PC-3 (cell line): ENCODE measurements at regions not wholly inside any gene's neighbourhood (a gene's known extent, or its start where the extent isn't known, plus 50 kb on each side); places are given as distances from the start of the nearest gene placed in this dataset.

ENCODE experiments used
- ATAC-seq: fragments of 200-7000 bp; cut with Tn5 transposase; 2 replicates; pipeline ENCODE4 v1.9.1; 2020; ENCODE audit warnings: mild to moderate bottlenecking, moderate library complexity
- BruUV-seq: library from RNA; stranded (reverse); fragments of 400-500 nt; replicated peaks from 2 replicates; lab custom pipeline; 2021; lab: Mats Ljungman, UMichigan
- CTCF ChIA-PET: fragments of 300-600 bp; sonication (Branson Sonifier 250); formaldehyde crosslinking; loops from one replicate; lab custom pipeline; 2022; ENCODE audit warnings: antibody characterized with exemption; lab: Charles Lee
- POLR2A ChIA-PET: fragments of 300-600 bp; sonication (Branson Sonifier 250); formaldehyde crosslinking; loops from one replicate; lab custom pipeline; 2022; ENCODE audit warnings: antibody characterized with exemption; ENCODE audit not compliant: unreplicated experiment; lab: Charles Lee
- DNase-seq: peaks from one replicate; pipeline ENCODE4 v3.0.0-alpha.2; 2015
- H2AFZ ChIP-seq: fragments of 300-600 bp; sonication (generic); 2 replicates; pipeline ENCODE4 v1.6.0; 2016; ENCODE audit warnings: antibody characterized with exemption, low read length
- H3F3A ChIP-seq: fragments of 300-600 bp; sonication (generic); one replicate; pipeline ENCODE4 v1.6.0; 2017; ENCODE audit warnings: antibody characterized with exemption, low read length, control low read depth, mild to moderate bottlenecking; ENCODE audit not compliant: unreplicated experiment
- H3K27ac ChIP-seq: fragments of 300-600 bp; sonication (generic); 2 replicates; pipeline ENCODE4 v1.5.1; 2016; ENCODE audit warnings: mild to moderate bottlenecking, low read length
- H3K27me3 ChIP-seq: fragments of 300-600 bp; sonication (generic); 2 replicates; pipeline ENCODE4 v1.6.1; 2016; ENCODE audit warnings: low read length, mixed read lengths
- H3K36me3 ChIP-seq: fragments of 300-600 bp; sonication (generic); 2 replicates; pipeline ENCODE4 v1.6.1; 2016; ENCODE audit warnings: low read depth, mixed run types, low read length, mixed read lengths
- H3K4me1 ChIP-seq: fragments of 300-600 bp; sonication (generic); 2 replicates; pipeline ENCODE4 v1.5.1; 2016; ENCODE audit warnings: low read length; ENCODE audit not compliant: insufficient read depth
- H3K4me2 ChIP-seq: fragments of 300-600 bp; sonication (generic); 2 replicates; pipeline ENCODE4 v1.6.0; 2016; ENCODE audit warnings: low read length
- H3K4me3 ChIP-seq: fragments of 300-600 bp; sonication (generic); 2 replicates; pipeline ENCODE4 v1.5.1; 2016; ENCODE audit warnings: mild to moderate bottlenecking, low read length, mixed read lengths
- H3K79me2 ChIP-seq: fragments of 300-600 bp; sonication (generic); 2 replicates; pipeline ENCODE4 v1.6.1; 2017; ENCODE audit warnings: low read length, mixed read lengths
- H3K9ac ChIP-seq: fragments of 300-600 bp; sonication (generic); 2 replicates; pipeline ENCODE4 v1.6.0; 2016; ENCODE audit warnings: mild to moderate bottlenecking, low read length
- H3K9me2 ChIP-seq: fragments of 300-600 bp; sonication (generic); replicated peaks from 2 replicates; pipeline ENCODE4 v1.6.1; 2016; ENCODE audit warnings: mixed run types, low read length, mixed read lengths
- H3K9me3 ChIP-seq: fragments of 300-600 bp; sonication (generic); 2 replicates; pipeline ENCODE4 v1.6.1; 2016; ENCODE audit warnings: low read length, mixed read lengths
- H4K20me1 ChIP-seq: fragments of 300-600 bp; sonication (generic); 2 replicates; pipeline ENCODE4 v1.6.1; 2016; ENCODE audit warnings: low read length, mixed read lengths
- CTCF ChIP-seq: fragments of 300-600 bp; sonication (generic); conservative IDR thresholded peaks from 2 replicates; pipeline ENCODE4 v1.5.1; 2017; ENCODE audit warnings: antibody characterized with exemption, low read depth, mild to moderate bottlenecking, low read length
- EZH2 ChIP-seq: fragments of 300-600 bp; sonication (generic); IDR thresholded peaks from one replicate; pipeline ENCODE4 v1.6.1; 2017; ENCODE audit warnings: antibody characterized with exemption, mild to moderate bottlenecking, low read length; ENCODE audit not compliant: unreplicated experiment
- EZH2phosphoT487 ChIP-seq: fragments of 300-600 bp; sonication (generic); IDR thresholded peaks from 2 replicates; pipeline ENCODE4 v1.6.1; 2018; ENCODE audit warnings: mild to moderate bottlenecking, antibody characterized with exemption, low read length, borderline replicate concordance
- intact Hi-C: fragments of 100-400 bp; cut with micrococcal nuclease; formaldehyde crosslinking; loops from 2 replicates; pipeline ENCODE4 v1.9.0; 2023

- no peaks in the 10 kb centered on the region for H3K36me3 ChIP-seq
- no peaks in the 10 kb centered on the region for H3K9me2 ChIP-seq
- no peak overlapping the region for H2AFZ ChIP-seq
- ATAC-seq (no peak), DNase-seq (no peak)
- intact Hi-C loops, result no loop called here
- H4K20me1 ChIP-seq, result no peaks in the 10 kb centered on the region
- POLR2A ChIA-PET, result no interaction called here
- no peak for TF ChIP-seq EZH2phosphoT487
- TF ChIP-seq EZH2, result no peak
- TF ChIP-seq CTCF, result no peak
- no peaks in the 10 kb centered on the region for H3K79me2 ChIP-seq
- no peaks in the 10 kb centered on the region for H3K27me3 ChIP-seq
- BruUV-seq, result no TSS peak
- CTCF ChIA-PET, result no interaction called here
- H3K4me2 ChIP-seq, result no peak overlapping the region
- no peaks in the 10 kb centered on the region for H3K9me3 ChIP-seq
- peaks cover 2% of the 10 kb centered on the region; the same call in 1 of the 2 replicates for H3K4me1 ChIP-seq
- H3K4me3 ChIP-seq, result no peak overlapping the region
- no peaks in the 10 kb centered on the region for H3F3A ChIP-seq
- no peak overlapping the region for H3K9ac ChIP-seq
- no peak overlapping the region for H3K27ac ChIP-seq
Observed at GRCh38 chr18:1246827-1247226, 342.2 kb downstream of the ADCYAP1 start.

- no peaks in the 10 kb centered on the region for H3K27me3 ChIP-seq
Observed at GRCh38 chr18:1252534-1252933, 347.9 kb downstream of the ADCYAP1 start.

GRCh38 chr18:1252936-1253335, 348.3 kb downstream of the ADCYAP1 start:
- TF ChIP-seq EZH2phosphoT487 (no peak), EZH2 (no peak), CTCF (no peak)
- Histone ChIP-seq H4K20me1 (no peaks in the 10 kb centered on the region), H3K9ac (peak overlapping the region; percentile 75), H3K4me2 (peak overlapping the region; percentile 31), H3K9me2 (no peaks in the 10 kb centered on the region), H3K79me2 (no peaks in the 10 kb centered on the region), H3K27me3 (no peaks in the 10 kb centered on the region), H3K9me3 (no peaks in the 10 kb centered on the region), H2AFZ (no peak overlapping the region), H3K36me3 (no peaks in the 10 kb centered on the region), H3K4me1 (peaks cover 24% of the 10 kb centered on the region), H3K27ac (peak overlapping the region; percentile 96), H3K4me3 (no peak overlapping the region), H3F3A (no peaks in the 10 kb centered on the region)
- ATAC-seq (peak; percentile 48), DNase-seq (peak; percentile 49)
- intact Hi-C loops, result no loop called here
- POLR2A ChIA-PET, result no interaction called here
- CTCF ChIA-PET, result no interaction called here
- BruUV-seq, result TSS peak; percentile 32

More at GRCh38 chr18:1252534-1252933, 347.9 kb downstream of the ADCYAP1 start:
- H3K9me2 ChIP-seq, result no peaks in the 10 kb centered on the region
- no peaks in the 10 kb centered on the region for H3K36me3 ChIP-seq
- no peaks in the 10 kb centered on the region for H3F3A ChIP-seq
- peaks cover 24% of the 10 kb centered on the region for H3K4me1 ChIP-seq
- H4K20me1 ChIP-seq, result no peaks in the 10 kb centered on the region
- H3K9me3 ChIP-seq, result no peaks in the 10 kb centered on the region
- peak overlapping the region; percentile 96 for H3K27ac ChIP-seq
- H3K9ac ChIP-seq, result peak overlapping the region; percentile 75
- peak overlapping the region; percentile 31; the same call in 1 of the 2 replicates for H3K4me2 ChIP-seq
- peak; percentile 75 for DNase-seq
- ChIA-PET POLR2A (no interaction called here), CTCF (no interaction called here)
- H3K79me2 ChIP-seq, result no peaks in the 10 kb centered on the region
- H2AFZ ChIP-seq, result no peak overlapping the region
- no TSS peak for BruUV-seq
- intact Hi-C loops, result no loop called here
- TF ChIP-seq CTCF (no peak), EZH2 (no peak)
- H3K4me3 ChIP-seq, result no peak overlapping the region
- ATAC-seq, result peak; percentile 92
